ENCODE measurements at regions not wholly inside any gene's neighbourhood (a gene's known extent, or its start where the extent isn't known, plus 50 kb on each side); places are given as distances from the start of the nearest gene placed in this dataset.

DNA sequence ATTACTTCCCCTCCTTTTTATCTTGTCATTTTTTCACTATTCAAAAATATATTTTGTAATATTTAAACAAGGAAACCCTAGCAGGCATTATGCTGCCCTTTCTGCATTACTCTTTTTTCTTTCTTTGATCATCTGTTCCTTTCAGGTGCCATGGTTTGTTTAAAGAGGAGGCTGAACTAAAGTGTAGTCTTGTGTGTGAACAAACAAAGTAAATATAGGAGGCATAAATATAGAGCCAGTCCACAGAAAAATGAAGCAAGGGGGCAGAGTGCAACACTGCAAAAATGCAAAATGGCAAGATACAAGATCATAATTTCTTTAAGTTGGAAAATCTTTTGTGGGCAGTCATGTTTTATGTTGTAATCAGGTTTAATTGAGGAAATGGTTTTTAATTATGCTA, 947.3 kb upstream of the COX7C start:
- DNase-seq, result no peak

DNA sequence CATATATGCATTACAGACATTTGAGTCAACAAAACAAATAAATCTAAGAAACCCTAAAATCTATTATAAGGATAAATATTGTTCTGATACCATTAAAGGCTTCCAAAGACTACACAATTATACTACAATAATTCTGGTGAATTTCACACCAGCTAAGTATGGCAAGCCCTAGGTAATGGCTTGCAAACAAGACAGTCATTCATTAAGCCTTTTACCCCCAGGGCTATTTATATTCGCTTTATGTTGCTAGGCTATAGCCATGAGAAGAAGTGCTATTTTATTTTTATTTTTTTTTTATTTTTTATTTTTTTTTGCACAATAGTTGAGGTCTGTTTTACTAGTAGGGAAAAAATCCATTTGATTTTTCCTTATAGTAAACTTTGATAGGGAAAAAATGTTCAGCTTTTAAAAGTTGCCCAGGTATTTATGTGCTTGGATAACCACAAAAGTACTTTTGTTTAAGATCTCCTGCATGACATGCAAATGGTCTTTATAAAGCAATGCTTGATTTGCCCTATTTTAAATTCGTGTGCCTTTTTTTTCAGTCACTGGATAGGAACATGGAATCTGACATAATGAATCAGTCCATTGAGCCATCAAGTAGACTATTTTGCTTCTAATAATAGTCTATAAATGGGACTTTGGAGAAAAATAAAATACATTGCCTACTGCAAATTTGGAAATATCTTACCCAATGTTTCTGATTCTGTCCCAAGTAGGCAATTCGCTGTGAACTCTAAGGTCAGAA, 946.3 kb upstream of the COX7C start:
- DNase-seq, result no peak

DNA sequence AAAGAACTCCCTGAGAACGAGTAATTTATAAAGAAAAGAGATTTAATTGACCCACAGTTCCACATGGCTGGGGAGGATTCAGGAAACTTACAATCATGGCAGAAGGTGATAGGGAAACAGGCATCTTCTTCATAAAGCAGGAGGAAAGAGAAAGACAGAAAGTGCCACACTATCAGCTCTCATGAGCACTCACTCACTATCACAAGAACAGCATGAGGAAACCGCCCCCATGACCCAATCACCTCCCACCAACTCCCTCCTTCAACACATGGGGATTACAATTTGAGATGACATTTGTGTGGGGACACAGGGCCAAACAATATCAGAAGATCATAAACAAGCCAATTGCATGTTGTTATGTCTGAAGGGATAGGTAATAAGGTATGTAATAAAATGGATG, 935.9 kb upstream of the COX7C start:
- no peak for DNase-seq

DNA sequence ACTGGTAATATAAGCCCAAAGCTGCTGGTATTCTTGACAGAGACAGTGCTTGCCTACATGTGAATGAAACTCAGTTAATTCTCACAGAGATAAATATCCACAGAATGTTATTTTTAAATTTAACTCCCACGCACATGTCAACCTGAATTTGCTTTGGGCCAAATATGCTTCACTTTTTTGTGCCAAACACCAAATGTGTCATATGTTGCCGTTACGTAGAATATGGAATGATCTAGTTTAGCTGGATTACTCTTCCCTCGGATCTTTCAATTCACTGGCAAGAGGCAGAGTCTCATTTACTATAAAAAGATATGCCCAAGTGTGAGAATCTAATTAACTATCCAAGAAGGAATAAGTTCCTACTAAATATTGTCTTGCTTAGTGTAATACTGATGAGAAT, 933.4 kb upstream of the COX7C start:
- no peak for DNase-seq

DNA sequence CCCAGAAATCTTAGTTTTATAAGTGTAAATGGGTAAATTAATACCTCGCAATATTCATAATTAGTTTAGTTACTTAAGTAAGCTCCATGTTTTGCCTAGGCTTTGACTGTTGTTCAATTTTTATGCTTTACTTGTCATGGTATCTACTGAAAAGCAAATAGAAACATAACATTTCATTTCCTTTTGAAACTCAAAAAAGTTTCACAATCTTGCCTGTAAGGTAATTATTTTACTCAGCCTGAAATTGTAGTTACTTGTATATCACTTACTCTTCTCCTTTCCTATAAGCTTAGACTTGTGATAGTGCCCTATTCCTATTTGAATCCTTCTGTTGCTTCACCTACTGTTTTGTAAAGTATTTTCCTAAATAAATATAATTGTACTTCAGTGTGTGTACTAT, 914.4 kb upstream of the COX7C start:
- no peak for DNase-seq

DNA sequence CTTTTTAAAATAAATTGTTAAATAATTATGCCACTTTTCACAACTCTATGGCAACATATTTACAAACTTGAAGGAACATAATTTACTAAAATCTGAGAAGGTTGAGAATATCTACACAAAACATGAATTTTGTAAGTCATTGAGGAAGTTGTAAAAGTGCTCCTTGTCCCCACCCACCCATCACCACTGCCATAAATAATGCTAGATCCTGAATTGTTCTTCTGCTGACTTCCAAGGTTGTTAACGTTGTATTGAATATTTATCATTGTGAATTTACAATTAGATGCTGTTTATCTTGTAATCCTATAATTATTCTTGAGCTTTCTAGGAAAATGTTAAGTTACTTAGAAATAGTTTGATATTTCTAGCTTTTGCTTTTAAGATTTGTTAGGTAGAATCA, 908.0 kb upstream of the COX7C start:
- DNase-seq, result no peak

DNA sequence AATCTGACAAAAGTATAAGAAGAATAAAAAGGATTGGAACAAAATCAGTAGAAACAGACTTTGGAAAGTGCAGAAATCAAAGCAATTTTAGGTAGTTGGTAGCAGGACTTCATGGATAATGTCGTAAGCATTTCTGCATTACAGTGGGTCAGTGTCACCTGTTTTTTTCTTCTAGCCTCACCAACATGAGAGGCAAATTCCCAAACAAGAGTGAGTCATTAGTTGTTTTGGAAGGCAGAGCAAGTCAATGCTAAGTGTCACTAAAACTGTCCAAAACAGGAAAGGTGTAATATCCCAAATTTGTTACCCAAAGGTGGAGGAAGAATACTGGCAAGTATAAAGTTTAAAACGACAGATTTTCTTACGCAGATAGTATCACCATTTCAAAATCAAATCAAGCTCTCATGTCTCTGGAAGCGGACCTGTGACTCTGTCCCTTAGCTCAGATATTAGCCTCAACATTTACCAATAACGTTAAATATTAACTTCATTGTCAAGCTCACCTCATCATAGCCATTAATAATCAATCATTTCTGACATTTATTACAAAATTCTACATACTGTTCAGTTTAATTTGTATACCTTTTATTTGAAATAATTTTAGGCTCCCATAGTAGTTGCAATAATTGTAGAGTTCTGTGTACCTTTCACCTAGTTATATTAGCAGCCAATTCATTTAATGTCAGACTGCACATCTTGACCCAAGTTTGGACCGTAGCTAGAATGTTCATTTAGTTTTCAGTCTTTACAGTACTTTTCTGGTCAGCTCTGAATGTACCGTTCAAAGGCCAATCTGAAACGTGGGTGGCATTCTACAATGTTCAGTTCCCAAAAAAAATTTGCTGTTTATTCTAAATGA, 901.2 kb upstream of the COX7C start:
- DNase-seq, result no peak

DNA sequence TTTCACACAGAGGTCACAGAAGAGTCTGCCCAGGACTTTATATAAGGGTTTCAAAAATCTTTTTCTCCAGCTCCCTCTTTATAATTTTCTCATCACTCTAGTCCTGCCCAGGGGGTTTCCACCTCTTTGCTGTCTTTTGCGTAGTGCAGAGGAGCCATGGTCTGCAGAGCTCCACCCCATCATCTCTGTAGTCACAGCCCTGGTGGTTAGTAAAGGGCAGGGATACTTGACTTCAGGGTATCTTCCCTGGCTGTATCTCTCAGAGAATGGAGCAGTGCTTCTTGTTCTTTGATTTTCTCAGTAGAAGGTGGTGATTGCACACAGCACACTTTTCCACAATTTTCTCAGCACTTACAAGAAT, 900.6 kb upstream of the COX7C start:
- no peak for DNase-seq

DNA sequence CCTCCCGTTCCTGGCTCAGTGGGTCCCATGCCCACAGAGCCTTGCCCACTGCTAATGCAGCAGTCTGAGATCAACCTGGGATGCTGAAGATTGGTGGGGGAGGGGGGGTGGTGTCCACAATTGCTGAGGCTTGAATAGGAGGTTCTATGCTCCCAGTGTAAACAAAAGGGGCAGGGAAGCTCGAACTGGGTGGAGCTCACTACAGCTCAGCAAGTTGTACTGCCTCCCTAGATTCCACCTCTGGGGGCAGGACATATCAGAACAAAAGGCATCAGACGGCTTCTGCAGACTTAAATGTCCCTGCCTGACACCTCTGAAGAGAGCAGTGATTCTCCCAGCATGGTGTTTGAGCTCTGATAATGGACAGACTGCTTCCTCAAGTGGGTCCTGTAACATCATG, 885.6 kb upstream of the COX7C start:
- no peak for DNase-seq

DNA sequence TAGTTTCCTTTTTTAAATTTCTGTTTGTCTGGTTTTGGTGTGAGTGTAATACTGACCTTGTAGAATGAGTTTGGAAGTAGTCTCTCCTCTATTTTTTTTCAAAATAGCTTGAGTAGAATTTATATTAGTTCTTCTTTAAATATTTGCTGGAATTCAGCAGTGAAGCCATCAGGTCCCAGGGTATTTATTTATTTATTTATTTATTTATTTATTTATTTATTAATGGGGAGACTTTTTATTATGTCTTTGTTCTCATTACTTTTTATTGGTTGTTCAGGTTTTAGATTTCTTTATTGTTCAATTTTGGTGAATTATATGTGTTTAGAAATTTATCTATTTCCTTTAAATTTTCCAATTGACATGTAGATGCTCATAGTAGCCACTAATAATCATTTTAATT, 875.8 kb upstream of the COX7C start:
- DNase-seq, result no peak

DNA sequence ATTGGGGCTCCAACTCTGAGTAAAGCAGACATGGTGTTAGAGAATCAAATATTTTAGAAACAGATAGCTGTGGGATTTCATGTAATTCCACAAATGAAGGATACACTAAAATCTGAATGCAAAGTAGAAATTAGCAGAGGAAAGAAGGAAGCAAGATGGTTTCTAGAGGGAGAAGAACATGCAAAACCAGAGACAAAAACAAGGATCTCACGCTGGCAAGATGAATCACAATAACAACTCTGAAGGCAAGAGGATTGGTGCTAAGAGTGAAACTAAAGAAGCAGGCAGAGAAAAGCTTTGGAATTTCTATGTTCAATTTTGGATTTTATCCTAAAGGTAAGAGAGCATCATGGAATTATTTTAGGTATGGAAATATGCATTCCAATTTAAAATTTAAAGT, 857.2 kb upstream of the COX7C start:
- DNase-seq, result no peak

DNA sequence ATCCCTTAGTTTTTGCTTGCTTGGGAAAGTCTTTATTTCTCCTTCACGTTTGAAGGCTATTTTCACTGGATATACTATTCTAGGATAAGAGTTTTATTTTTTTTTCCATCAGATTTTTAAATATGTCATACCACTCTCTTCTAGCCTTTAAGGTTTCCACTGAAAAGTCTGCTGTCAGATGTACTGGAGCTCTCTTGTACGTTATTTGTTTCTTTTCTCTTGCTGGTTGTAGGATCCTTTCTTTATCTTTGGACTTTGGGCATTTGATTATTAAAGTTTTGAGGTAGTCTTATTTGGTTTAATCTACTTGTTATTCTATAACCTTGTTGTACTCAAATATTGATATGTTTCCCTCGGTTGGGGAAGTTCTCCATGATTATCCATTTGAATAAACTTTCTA, 848.4 kb upstream of the COX7C start:
- no peak for DNase-seq

DNA sequence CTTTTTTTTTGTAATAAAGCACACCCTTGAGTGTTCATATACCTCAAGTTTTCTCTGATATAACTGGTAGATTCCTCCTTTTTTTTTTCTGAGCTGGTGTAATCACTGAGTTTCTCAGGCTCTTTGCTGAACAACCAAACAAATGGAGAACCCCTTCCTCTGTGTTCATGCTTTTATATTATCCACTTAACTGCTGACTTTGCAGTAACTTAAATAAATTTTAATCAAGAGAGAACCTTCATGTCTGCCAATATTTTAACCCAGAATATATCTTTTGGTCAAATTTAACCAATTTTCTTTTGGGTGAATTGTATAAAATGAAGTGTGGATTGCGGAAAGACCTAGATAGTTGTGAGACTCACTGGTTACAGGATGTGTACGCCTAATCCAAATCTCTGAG, 833.0 kb upstream of the COX7C start:
- DNase-seq, result no peak

DNA sequence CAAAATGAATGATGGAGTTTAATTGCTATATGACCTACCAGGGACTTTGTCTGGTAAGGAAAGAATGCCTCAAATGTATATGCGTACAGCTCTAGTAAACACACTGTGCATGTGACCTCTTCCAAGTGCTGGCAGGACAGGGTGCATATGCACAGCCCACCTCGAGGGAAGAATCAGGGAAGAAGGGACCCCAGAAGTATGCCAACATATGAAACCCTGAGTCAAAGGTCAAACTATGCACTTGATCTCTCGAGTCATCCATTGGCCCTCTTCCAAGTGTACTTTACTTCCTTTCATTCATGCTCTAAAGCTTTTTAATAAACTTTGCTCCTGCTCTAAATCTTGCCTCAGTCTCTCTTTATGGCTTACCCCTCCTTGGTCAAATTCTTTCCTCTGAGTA, 804.6 kb upstream of the COX7C start:
- DNase-seq, result no peak

DNA sequence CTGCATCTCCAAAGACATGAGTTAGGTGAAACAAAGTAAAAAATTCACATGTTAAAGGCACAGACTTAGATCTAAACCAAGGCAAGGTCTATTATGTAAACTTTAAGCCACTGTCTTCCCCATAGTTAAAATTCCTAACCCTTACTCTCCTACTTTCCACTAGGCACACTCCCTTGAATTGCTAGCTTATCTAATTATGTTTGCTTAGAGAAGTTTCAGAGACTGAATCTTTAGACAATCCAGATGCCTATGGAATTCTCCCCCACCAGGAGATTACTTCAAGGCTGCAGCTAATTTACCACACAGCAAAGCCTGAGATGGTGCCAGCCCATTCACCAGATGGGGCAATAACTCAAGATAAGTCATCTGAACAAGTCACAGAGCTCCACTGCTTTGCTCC, 803.1 kb upstream of the COX7C start:
- no peak for DNase-seq

DNA sequence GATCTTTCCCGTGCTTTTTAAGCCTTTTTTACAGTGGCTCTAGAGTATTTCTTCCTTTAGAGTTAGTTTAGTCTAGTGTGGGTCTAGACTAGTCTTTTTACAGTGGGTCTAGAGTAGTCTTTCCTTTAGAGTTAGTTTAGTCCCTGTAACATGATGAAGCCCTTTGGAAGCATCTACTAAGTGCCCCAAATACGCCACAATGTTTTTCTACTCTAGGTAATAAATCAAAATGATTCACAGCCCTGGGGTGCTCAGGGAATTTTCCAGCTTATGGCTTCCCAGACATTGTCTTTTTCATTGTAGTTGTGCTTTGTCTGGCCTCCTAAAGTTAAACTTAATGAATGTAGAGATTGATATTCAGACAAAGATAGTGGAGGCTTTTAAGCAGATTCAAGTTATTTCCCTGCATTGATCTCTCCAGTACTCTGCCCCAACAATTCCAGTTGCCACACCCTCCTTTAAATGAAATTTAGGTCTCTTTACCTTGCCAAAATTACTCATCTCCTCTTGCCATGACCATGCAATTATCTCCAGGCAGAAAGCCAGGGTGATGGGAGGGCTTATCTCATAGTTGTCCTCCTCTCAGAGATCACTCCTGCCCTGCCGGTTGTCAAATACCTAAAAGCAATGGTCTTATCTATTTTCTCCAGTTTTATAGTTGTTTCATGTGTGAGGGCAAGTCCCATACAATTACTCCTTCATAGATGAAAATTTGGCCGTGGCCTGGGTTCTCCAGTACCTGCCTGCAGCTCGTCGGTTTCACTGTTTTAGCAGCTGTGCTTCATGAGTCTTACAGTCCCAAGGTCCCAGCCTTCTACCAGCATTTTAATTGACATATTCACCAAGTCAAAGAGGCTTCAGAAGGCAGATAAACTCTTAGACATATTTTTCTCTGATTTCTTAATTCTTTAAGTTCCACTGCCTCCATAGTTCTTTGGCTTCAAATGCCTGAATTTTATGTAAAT, 794.0 kb upstream of the COX7C start:
- no peak for DNase-seq

DNA sequence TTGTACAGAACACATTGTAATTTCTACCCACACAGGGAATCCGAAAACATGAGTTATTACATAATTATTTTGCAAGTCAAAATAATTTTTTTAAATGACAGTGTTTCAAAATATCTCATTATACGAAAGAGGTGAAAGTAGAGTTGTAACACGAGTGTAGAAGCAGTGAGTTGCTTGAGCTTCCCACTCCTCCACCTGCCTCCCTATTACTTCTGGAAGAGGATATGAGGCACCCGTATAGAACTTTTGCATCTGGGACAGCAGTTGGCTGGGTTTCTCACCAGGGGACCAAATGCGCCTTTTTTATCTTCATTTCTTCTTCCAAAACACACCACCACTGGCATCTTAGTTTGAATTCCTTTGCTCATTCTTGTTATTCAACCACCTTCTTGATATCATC, 779.0 kb upstream of the COX7C start:
- DNase-seq, result no peak

DNA sequence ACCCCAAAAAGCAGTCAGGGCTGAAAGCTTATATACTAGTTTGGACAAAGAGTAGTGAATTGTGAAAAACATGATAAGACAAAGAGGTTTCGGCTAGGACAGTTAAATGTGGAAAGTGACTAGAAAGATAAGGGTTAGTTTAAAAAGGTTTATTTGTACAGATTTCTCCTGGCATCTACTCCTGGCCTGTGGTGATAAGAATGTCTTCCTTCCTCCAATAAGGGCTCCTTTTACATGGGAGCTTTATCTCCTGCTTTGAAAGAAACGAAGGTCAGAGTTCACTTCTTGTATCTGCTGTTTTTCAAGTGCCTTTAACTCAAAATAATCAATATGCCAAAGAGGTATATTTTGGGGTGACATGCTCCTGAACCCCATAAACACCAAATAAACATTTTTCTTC, 776.1 kb upstream of the COX7C start:
- DNase-seq, result no peak

DNA sequence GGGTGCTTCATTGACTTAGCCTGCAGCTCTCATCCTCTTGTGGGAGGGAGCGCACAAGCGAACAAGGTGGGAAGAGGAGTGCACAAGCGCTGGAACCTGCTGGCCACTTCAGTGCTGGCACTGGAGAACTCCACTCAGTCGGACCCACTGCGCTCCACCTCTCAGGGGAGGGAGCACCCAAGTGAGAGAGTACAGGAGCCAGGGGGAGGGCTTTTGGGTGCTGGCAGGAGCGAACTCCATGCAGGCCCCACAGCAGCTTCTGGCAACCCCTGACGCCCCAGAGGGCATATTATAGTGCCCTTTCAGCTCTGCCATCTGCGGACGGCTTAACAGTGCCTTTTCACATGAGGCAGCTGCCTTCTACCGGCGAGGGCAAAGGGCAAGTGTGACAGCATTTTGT, 774.2 kb upstream of the COX7C start:
- DNase-seq, result no peak

DNA sequence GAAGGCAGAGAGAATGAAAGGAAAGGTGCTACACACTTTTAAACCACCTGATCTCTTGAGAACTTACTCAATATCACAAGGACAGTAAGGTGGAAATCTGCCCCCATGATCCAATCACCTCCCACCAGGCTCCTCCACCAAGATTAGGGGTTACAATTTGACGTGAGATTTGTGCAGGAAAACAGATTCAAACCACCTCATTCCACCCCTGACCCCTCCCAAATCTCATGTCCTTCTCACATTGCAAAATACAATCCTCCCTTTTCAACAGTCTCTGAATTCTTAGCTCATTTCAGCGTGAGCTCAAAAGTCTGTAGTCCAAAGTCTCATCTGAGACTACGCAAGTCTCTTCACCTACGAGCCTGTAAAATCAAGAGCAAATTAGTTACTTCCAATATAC, 768.3 kb upstream of the COX7C start:
- no peak for DNase-seq

DNA sequence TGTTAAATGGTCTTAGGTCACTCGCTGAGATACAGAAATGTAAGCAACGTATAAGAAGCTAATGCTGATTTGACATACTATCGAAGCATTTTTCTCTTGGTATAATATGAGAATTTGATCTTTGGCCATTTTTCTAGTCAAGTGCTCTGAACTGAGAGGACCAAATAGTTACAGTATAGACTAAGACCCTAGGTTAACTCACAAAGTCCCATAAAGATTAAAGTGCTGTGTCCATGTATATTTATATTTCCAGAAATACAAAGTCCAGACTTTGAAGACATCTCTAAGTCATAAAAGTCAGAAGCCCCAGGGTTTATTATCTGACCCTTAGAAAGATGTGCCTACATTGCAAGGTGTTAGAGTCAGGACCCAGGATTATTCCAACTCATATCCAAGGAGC, 752.4 kb upstream of the COX7C start:
- no peak for DNase-seq

DNA sequence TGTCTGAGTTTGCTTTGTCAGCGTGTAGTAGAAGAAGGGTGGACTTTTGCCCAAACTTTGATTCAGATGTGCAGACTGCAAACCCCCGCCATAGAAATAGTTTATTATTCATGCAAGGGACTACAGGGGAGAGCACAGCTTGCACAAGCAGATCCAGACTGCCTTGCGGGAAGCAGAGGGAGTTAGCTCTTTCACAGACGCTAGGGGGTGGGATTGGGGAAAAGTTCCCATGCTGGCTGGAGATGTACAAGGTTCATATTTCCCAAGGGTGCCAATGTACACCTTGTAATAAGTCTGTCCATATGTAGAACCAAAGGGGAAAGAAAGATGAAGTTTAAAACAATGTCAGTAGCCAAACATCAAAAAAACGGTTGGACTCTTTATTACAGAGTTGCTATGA, 749.7 kb upstream of the COX7C start:
- no peak for DNase-seq

DNA sequence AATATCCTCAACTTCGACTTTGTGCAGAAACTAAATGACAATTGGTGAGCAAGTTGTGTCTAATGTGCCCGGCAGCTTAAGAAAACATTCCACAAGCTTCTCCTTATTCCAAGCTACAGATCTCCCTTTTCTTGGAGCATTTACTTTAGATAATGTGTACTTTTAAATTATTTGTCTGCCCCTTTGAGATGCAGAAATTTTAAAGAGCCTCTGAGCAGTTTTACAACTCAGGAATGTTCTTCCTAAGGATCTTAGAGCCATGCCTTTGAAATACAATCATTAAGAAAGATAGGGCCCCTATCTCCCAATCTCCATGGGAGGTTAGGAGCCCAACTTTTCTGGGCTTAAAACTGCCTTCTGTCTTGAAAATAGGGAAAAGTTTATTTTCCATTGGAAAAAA, 723.7 kb upstream of the COX7C start:
- DNase-seq, result no peak

DNA sequence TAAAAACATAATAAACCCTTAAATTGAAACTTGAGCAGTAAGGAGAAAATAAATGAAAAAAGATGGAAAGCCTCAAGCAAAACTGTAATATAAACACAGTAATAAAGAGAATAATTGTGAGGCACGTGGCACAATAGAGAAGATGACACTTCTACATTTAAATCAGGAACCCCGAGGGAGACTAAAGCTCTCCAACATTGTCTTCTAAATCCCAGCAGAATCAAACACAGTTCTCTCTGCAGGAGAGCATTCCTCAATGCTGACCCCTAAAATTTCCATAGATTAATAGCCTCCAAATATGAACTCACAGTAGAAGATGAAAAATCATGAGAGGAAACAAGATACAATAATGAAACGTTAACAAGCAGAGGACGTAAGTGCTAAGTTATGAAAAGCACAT, 721.2 kb upstream of the COX7C start:
- DNase-seq, result no peak
